ENCODE measurements at regions not wholly inside any gene's neighbourhood (a gene's known extent, or its start where the extent isn't known, plus 50 kb on each side); places are given as distances from the start of the nearest gene placed in this dataset.
"Not testable (repeated sequence)": the region's sequence is repeated elsewhere in the genome, so short reads cannot be mapped to it uniquely, and the experiment has no call there.

GRCh38 chr5:74543162-74543995 is 97.1 kb downstream of the ENC1 start:
- Mint-ChIP-seq H3K36me3 (no peaks in the 10 kb centered on the region), H3K4me3 (no peak overlapping the region), H3K27me3 (peaks cover 18% of the 10 kb centered on the region), H3K9me3 (ENCODE audit: low read depth) (no peaks in the 10 kb centered on the region), H3K27ac (no peak overlapping the region), H3K4me1 (no peaks in the 10 kb centered on the region)
- no peak for ATAC-seq
- DNase-seq: no peak
- CTCF ChIA-PET: no interaction called here

GRCh38 chr5:74542482-74542881 is 98.0 kb downstream of the ENC1 start:
- Mint-ChIP-seq H3K27me3 (peaks cover 18% of the 10 kb centered on the region), H3K27ac (no peak overlapping the region), H3K36me3 (no peaks in the 10 kb centered on the region), H3K4me1 (no peaks in the 10 kb centered on the region), H3K9me3 (ENCODE audit: low read depth) (no peaks in the 10 kb centered on the region), H3K4me3 (no peak overlapping the region)
- DNase-seq: no peak
- CTCF ChIA-PET: no interaction called here
- no peak for ATAC-seq

- no peaks in the 10 kb centered on the region for H3K9me3 Mint-ChIP-seq (ENCODE audit: low read depth)
- no peak overlapping the region for H3K27ac Mint-ChIP-seq
- no peaks in the 10 kb centered on the region for H3K4me1 Mint-ChIP-seq
- ATAC-seq (no peak), DNase-seq (no peak)
- CTCF ChIA-PET: no interaction called here
- no peak overlapping the region for H3K4me3 Mint-ChIP-seq
- H3K27me3 Mint-ChIP-seq: peaks cover 18% of the 10 kb centered on the region
- H3K36me3 Mint-ChIP-seq: no peaks in the 10 kb centered on the region
Measured at GRCh38 chr5:74541381-74541781, 99.1 kb downstream of the ENC1 start.

- CTCF ChIA-PET: no interaction called here
- no peak for ATAC-seq
- Mint-ChIP-seq H3K27me3 (peaks cover 18% of the 10 kb centered on the region), H3K4me3 (no peak overlapping the region), H3K27ac (no peak overlapping the region), H3K9me3 (ENCODE audit: low read depth) (no peaks in the 10 kb centered on the region), H3K4me1 (no peaks in the 10 kb centered on the region), H3K36me3 (no peaks in the 10 kb centered on the region)
- no peak for DNase-seq
Measured at GRCh38 chr5:74540622-74541021, 99.9 kb downstream of the ENC1 start.

- CTCF ChIA-PET: interaction anchor here (0.7 kb wide), 1 partner anchor 1148 kb away, joined by 3 read pairs; no protein-coding TSS in a partner anchor
Measured at GRCh38 chr5:74539986-74540385, 100.5 kb downstream of the ENC1 start.

GRCh38 chr5:74538206-74538661 is 102.3 kb downstream of the ENC1 start:
- DNase-seq (no peak), ATAC-seq (no peak)
- Mint-ChIP-seq H3K9me3 (ENCODE audit: low read depth) (peaks cover 7% of the 10 kb centered on the region), H3K27me3 (peaks cover 8% of the 10 kb centered on the region), H3K4me3 (no peak overlapping the region), H3K36me3 (no peaks in the 10 kb centered on the region), H3K4me1 (no peaks in the 10 kb centered on the region), H3K27ac (no peak overlapping the region)
- CTCF ChIA-PET: no interaction called here

More at GRCh38 chr5:74539986-74540385, 100.5 kb downstream of the ENC1 start:
- ATAC-seq (no peak), DNase-seq (no peak)
- H3K4me3 Mint-ChIP-seq: no peak overlapping the region
- H3K27me3 Mint-ChIP-seq: peaks cover 18% of the 10 kb centered on the region
- H3K9me3 Mint-ChIP-seq (ENCODE audit: low read depth): no peaks in the 10 kb centered on the region
- H3K27ac Mint-ChIP-seq: no peak overlapping the region
- no peaks in the 10 kb centered on the region for H3K4me1 Mint-ChIP-seq
- H3K36me3 Mint-ChIP-seq: no peaks in the 10 kb centered on the region

GRCh38 chr5:74536658-74537057 is 103.9 kb downstream of the ENC1 start:
- no peak overlapping the region for H3K4me3 Mint-ChIP-seq
- ATAC-seq (no peak), DNase-seq (no peak)
- no peaks in the 10 kb centered on the region for H3K4me1 Mint-ChIP-seq
- H3K9me3 Mint-ChIP-seq (ENCODE audit: low read depth): peaks cover 9% of the 10 kb centered on the region
- no peaks in the 10 kb centered on the region for H3K36me3 Mint-ChIP-seq
- no peak overlapping the region for H3K27ac Mint-ChIP-seq
- H3K27me3 Mint-ChIP-seq: peaks cover 8% of the 10 kb centered on the region
- CTCF ChIA-PET: no interaction called here

GRCh38 chr5:74535926-74536325 is 104.6 kb downstream of the ENC1 start:
- Mint-ChIP-seq H3K4me1 (no peaks in the 10 kb centered on the region), H3K4me3 (no peak overlapping the region), H3K36me3 (no peaks in the 10 kb centered on the region), H3K27me3 (peaks cover 10% of the 10 kb centered on the region), H3K27ac (no peak overlapping the region), H3K9me3 (ENCODE audit: low read depth) (peaks cover 9% of the 10 kb centered on the region)
- no peak for DNase-seq
- CTCF ChIA-PET: no interaction called here
- no peak for ATAC-seq

GRCh38 chr5:74534397-74535129 is 106.0 kb downstream of the ENC1 start:
- Mint-ChIP-seq H3K36me3 (no peaks in the 10 kb centered on the region), H3K27ac (no peak overlapping the region), H3K27me3 (peaks cover 9% of the 10 kb centered on the region), H3K4me1 (no peaks in the 10 kb centered on the region), H3K9me3 (ENCODE audit: low read depth) (peaks cover 9% of the 10 kb centered on the region), H3K4me3 (no peak overlapping the region)
- CTCF ChIA-PET: no interaction called here
- ATAC-seq (no peak), DNase-seq (no peak)

- peaks cover 9% of the 10 kb centered on the region for H3K9me3 Mint-ChIP-seq (ENCODE audit: low read depth)
- no peak overlapping the region for H3K4me3 Mint-ChIP-seq
- H3K27ac Mint-ChIP-seq: no peak overlapping the region
- H3K27me3 Mint-ChIP-seq: peaks cover 9% of the 10 kb centered on the region
- ATAC-seq: no peak
- CTCF ChIA-PET: no interaction called here
- H3K4me1 Mint-ChIP-seq: no peaks in the 10 kb centered on the region
- no peaks in the 10 kb centered on the region for H3K36me3 Mint-ChIP-seq
- DNase-seq: no peak
Measured at GRCh38 chr5:74530326-74531050, 110.0 kb downstream of the ENC1 start.

GRCh38 chr5:74529101-74529500 is 111.4 kb downstream of the ENC1 start:
- Mint-ChIP-seq H3K36me3 (peaks cover 1% of the 10 kb centered on the region), H3K27me3 (peaks cover 9% of the 10 kb centered on the region), H3K9me3 (ENCODE audit: low read depth) (peaks cover 5% of the 10 kb centered on the region), H3K27ac (no peak overlapping the region), H3K4me3 (no peak overlapping the region), H3K4me1 (no peaks in the 10 kb centered on the region)
- ATAC-seq: no peak
- no peak for DNase-seq
- CTCF ChIA-PET: no interaction called here

- Mint-ChIP-seq H3K36me3 (peaks cover 1% of the 10 kb centered on the region), H3K27me3 (peaks cover 6% of the 10 kb centered on the region), H3K27ac (no peak overlapping the region), H3K9me3 (ENCODE audit: low read depth) (peaks cover 10% of the 10 kb centered on the region), H3K4me1 (no peaks in the 10 kb centered on the region), H3K4me3 (no peak overlapping the region)
- DNase-seq (no peak), ATAC-seq (no peak)
- CTCF ChIA-PET: no interaction called here
Measured at GRCh38 chr5:74526111-74526510, 114.4 kb downstream of the ENC1 start.

GRCh38 chr5:74524767-74525166 is 115.8 kb downstream of the ENC1 start:
- H3K36me3 Mint-ChIP-seq; H3K4me1 Mint-ChIP-seq; H3K27ac Mint-ChIP-seq; DNase-seq; H3K4me3 Mint-ChIP-seq; CTCF ChIA-PET; ATAC-seq; H3K9me3 Mint-ChIP-seq (ENCODE audit: low read depth); H3K27me3 Mint-ChIP-seq: not testable (repeated sequence)

Data from activated CD8-positive, alpha-beta memory T cell treated with anti-CD3 and anti-CD28 coated beads, Interleukin-2, amount 10 ng/mL, durations not matched to agents 7 days and 5 days (primary cell).